Panc1 (cell line): ENCODE measurements at regions not wholly inside any gene's neighbourhood (a gene's known extent, or its start where the extent isn't known, plus 50 kb on each side); places are given as distances from the start of the nearest gene placed in this dataset.

Experiments
- ATAC-seq: fragments of 200-7000 bp; cut with Tn5 transposase; 2 replicates; pipeline ENCODE4 v1.9.1; 2020; ENCODE audit warnings: mild to moderate bottlenecking, moderate library complexity
- BruUV-seq: library from RNA; stranded (reverse); fragments of 400-500 nt; replicated peaks from 2 replicates; lab custom pipeline; 2021; lab: Mats Ljungman, UMichigan
- CTCF ChIA-PET: fragments of 300-600 bp; sonication (Branson Sonifier 250); formaldehyde crosslinking; loops from one replicate; lab custom pipeline; 2022; ENCODE audit warnings: antibody characterized with exemption; lab: Charles Lee
- POLR2A ChIA-PET: fragments of 300-600 bp; sonication (Branson Sonifier 250); formaldehyde crosslinking; loops from one replicate; lab custom pipeline; 2022; ENCODE audit warnings: antibody characterized with exemption; lab: Charles Lee
- DNase-seq: peaks from one replicate; pipeline ENCODE4 v3.0.0-alpha.2; 2010; ENCODE audit warnings: low read depth, low spot score
- H3K27ac ChIP-seq: 2 replicates; pipeline ENCODE4 v1.5.1; 2011; ENCODE audit warnings: mild to moderate bottlenecking, low read length, inconsistent platforms
- H3K27me3 ChIP-seq: fragments of 200-500 bp; sonication (Bioruptor generic); 2 replicates; pipeline ENCODE4 v1.6.0; 2014; ENCODE audit warnings: low read length, inconsistent platforms; ENCODE audit not compliant: control insufficient read depth, insufficient read depth
- H3K36me3 ChIP-seq: fragments of 200-500 bp; sonication (Bioruptor generic); 2 replicates; pipeline ENCODE4 v1.5.1; 2014; ENCODE audit warnings: inconsistent platforms, mild to moderate bottlenecking, low read length, moderate library complexity; ENCODE audit not compliant: control insufficient read depth, insufficient read depth
- H3K4me1 ChIP-seq: 2 replicates; pipeline ENCODE4 v1.5.1; 2011; ENCODE audit warnings: inconsistent platforms, mild to moderate bottlenecking, low read length, moderate library complexity; ENCODE audit not compliant: control insufficient read depth, insufficient read depth
- H3K4me3 ChIP-seq, 2 experiments: 2 replicates each; pipeline ENCODE4 v1.5.1; 2011 to 2012; ENCODE audit warnings: low read depth in 2 of 2, low read length in 2 of 2, mild to moderate bottlenecking in 2 of 2, inconsistent platforms in 1 of 2, moderate library complexity in 1 of 2
- H3K9me3 ChIP-seq: fragments of 200-500 bp; sonication (Bioruptor generic); 2 replicates; pipeline ENCODE4 v1.5.1; 2014; ENCODE audit warnings: low read depth, mild to moderate bottlenecking, inconsistent platforms, low read length, moderate library complexity; ENCODE audit not compliant: control insufficient read depth, insufficient read depth
- CTCF ChIP-seq: fragments of 450-650 bp; IDR thresholded peaks from 2 replicates; pipeline ENCODE4 v1.5.1; 2017; ENCODE audit warnings: mild to moderate bottlenecking
- POLR2AphosphoS5 ChIP-seq: IDR thresholded peaks from 2 replicates; pipeline ENCODE4 v1.6.1; 2012; ENCODE audit warnings: mild to moderate bottlenecking, low read depth, low read length, moderate library complexity
- REST ChIP-seq, 2 experiments: IDR thresholded peaks; 2 replicates each; pipeline ENCODE4 v1.6.1; 2011 to 2012; ENCODE audit warnings: low read depth in 2 of 2, control low read depth in 1 of 2, low read length in 1 of 2, mild to moderate bottlenecking in 1 of 2, moderate library complexity in 1 of 2; ENCODE audit not compliant: insufficient read depth in 1 of 2
- SIN3A ChIP-seq: IDR thresholded peaks from 2 replicates; pipeline ENCODE4 v1.6.1; 2012; ENCODE audit warnings: low read depth, mild to moderate bottlenecking, low read length, moderate library complexity, borderline replicate concordance; ENCODE audit not compliant: insufficient read depth
- TCF7L2 ChIP-seq: IDR thresholded peaks from 2 replicates; pipeline ENCODE4 v1.6.1; 2011; ENCODE audit warnings: mild to moderate bottlenecking, low read depth, low read length, inconsistent platforms
- in situ Hi-C: cut with HindIII; loops from 2 replicates; pipeline ENCODE4 v1.10.0; 2016; ENCODE audit warnings: low sequenced_read_pairs, low pct_unique_long_range_greater_than_20kb
- intact Hi-C: fragments of 100-400 bp; cut with micrococcal nuclease; formaldehyde crosslinking; loops from one replicate; pipeline ENCODE4 v1.10.0; 2022; ENCODE audit not compliant: unreplicated experiment

GRCh38 chrX:129041319-129041718, 482.0 kb downstream of the SMARCA1 start:
- ATAC-seq = no peak
- Histone ChIP-seq H3K27ac (no peak overlapping the region), H3K4me1 (no peaks in the 10 kb centered on the region), H3K4me3 (no peak overlapping the region), H3K27me3 (no peaks in the 10 kb centered on the region), H3K36me3 (no peaks in the 10 kb centered on the region), H3K9me3 (no peaks in the 10 kb centered on the region)
- no peak for DNase-seq
- ChIA-PET CTCF (no interaction called here), POLR2A (no interaction called here)
- intact Hi-C loops (no loop called here), in situ Hi-C loops (no loop called here)
- TF ChIP-seq CTCF = no peak
- TF ChIP-seq SIN3A = no peak
- TF ChIP-seq TCF7L2 = no peak
- no TSS peak for BruUV-seq

GRCh38 chrX:129040124-129040523, 483.2 kb downstream of the SMARCA1 start:
- Histone ChIP-seq H3K27ac (no peak overlapping the region), H3K9me3 (no peaks in the 10 kb centered on the region), H3K4me3 (no peak overlapping the region), H3K36me3 (no peaks in the 10 kb centered on the region), H3K4me1 (no peaks in the 10 kb centered on the region), H3K27me3 (no peaks in the 10 kb centered on the region)
- POLR2A ChIA-PET = no interaction called here
- in situ Hi-C loops (no loop called here), intact Hi-C loops (no loop called here)
- DNase-seq (no peak), ATAC-seq (no peak)
- CTCF ChIA-PET = interaction anchor here (0.7 kb wide), 1 partner anchor 1875 kb away, joined by 4 read pairs; no protein-coding TSS in a partner anchor
- no TSS peak for BruUV-seq
- no peak for TF ChIP-seq POLR2AphosphoS5
- no peak for TF ChIP-seq SIN3A
- no peak for TF ChIP-seq REST (IDR thresholded peaks at IDR 0.05; ENCODE audit: insufficient read depth in 1 of 2, low read depth in 2 of 2, low read length in 1 of 2)
- TF ChIP-seq TCF7L2 = no peak
- no peak for TF ChIP-seq CTCF

- no peak for TF ChIP-seq TCF7L2
- no peak for TF ChIP-seq SIN3A
- TF ChIP-seq REST (IDR thresholded peaks at IDR 0.05; ENCODE audit: insufficient read depth in 1 of 2, low read depth in 2 of 2, low read length in 1 of 2) = no peak
- no peak for TF ChIP-seq CTCF
- TF ChIP-seq POLR2AphosphoS5 = no peak
- ChIA-PET POLR2A (no interaction called here), CTCF (no interaction called here)
- Histone ChIP-seq H3K4me3 (no peak overlapping the region), H3K27me3 (no peaks in the 10 kb centered on the region), H3K36me3 (no peaks in the 10 kb centered on the region), H3K9me3 (no peaks in the 10 kb centered on the region), H3K27ac (no peak overlapping the region), H3K4me1 (no peaks in the 10 kb centered on the region)
- intact Hi-C loops = no loop called here
- no peak for DNase-seq
- in situ Hi-C loops = no loop called here
- ATAC-seq = no peak
- no TSS peak for BruUV-seq
These were observed 484.1 kb downstream of the SMARCA1 start for GRCh38 chrX:129039176-129039575.
